DMS53 treated with DMSO at 0.1 percent for 48 hours (cell line): ENCODE measurements at regions not wholly inside any gene's neighbourhood (a gene's known extent, or its start where the extent isn't known, plus 50 kb on each side); places are given as distances from the start of the nearest gene placed in this dataset.
A peak's percentile ranks its signal among the peaks of the same experiment; 100 is the strongest.

ENCODE experiments used
- DNase-seq: peaks from one replicate; lab custom pipeline; 2025; ENCODE audit not compliant: unreplicated experiment; lab: John Stamatoyannopoulos, UW

- DNase-seq: no peak
Observed at GRCh38 chr13:106997696-106998095, 429.8 kb upstream of the ARGLU1 start.

GRCh38 chr13:106996867-106997618 is 429.1 kb upstream of the ARGLU1 start:
- peak; percentile 0 for DNase-seq

GRCh38 chr13:106990594-106990993 is 422.7 kb upstream of the ARGLU1 start:
- no peak for DNase-seq

- DNase-seq: no peak
Observed at GRCh38 chr13:106989876-106990275, 421.9 kb upstream of the ARGLU1 start.

GRCh38 chr13:106987427-106987785 is 419.5 kb upstream of the ARGLU1 start:
- DNase-seq: no peak

- no peak for DNase-seq
Observed at GRCh38 chr13:106986687-106987426, 418.9 kb upstream of the ARGLU1 start.

GRCh38 chr13:106986033-106986484 is 418.1 kb upstream of the ARGLU1 start:
- no peak for DNase-seq

GRCh38 chr13:106985481-106985880 is 417.5 kb upstream of the ARGLU1 start:
- no peak for DNase-seq

- no peak for DNase-seq
Observed at GRCh38 chr13:106981051-106981450, 413.1 kb upstream of the ARGLU1 start.

GRCh38 chr13:106967391-106967790 is 399.5 kb upstream of the ARGLU1 start:
- DNase-seq: no peak

GRCh38 chr13:106963151-106963550 is 395.2 kb upstream of the ARGLU1 start:
- DNase-seq: no peak

GRCh38 chr13:106961651-106962050 is 393.7 kb upstream of the ARGLU1 start:
- no peak for DNase-seq

- no peak for DNase-seq
Observed at GRCh38 chr13:106961216-106961615, 393.3 kb upstream of the ARGLU1 start.

- no peak for DNase-seq
Observed at GRCh38 chr13:106958621-106959048, 390.7 kb upstream of the ARGLU1 start.

- no peak for DNase-seq
Observed at GRCh38 chr13:106942563-106942962, 374.6 kb upstream of the ARGLU1 start.

GRCh38 chr13:106941779-106942178 is 373.8 kb upstream of the ARGLU1 start:
- no peak for DNase-seq

- DNase-seq: no peak
Observed at GRCh38 chr13:106927421-106927820, 359.5 kb upstream of the ARGLU1 start.

- no peak for DNase-seq
Observed at GRCh38 chr13:106922384-106922783, 354.4 kb upstream of the ARGLU1 start.

- no peak for DNase-seq
Observed at GRCh38 chr13:106919638-106920037, 351.7 kb upstream of the ARGLU1 start.

GRCh38 chr13:106919133-106919532 is 351.2 kb upstream of the ARGLU1 start:
- no peak for DNase-seq

GRCh38 chr13:106918557-106918860 is 350.6 kb upstream of the ARGLU1 start:
- no peak for DNase-seq

- DNase-seq: peak; percentile 16
Observed at GRCh38 chr13:106917673-106918556, 350.0 kb upstream of the ARGLU1 start.
